Neuronal stem cell (in vitro differentiated cells): ENCODE measurements at regions not wholly inside any gene's neighbourhood (a gene's known extent, or its start where the extent isn't known, plus 50 kb on each side); places are given as distances from the start of the nearest gene placed in this dataset.

Source experiments
- DNase-seq: peaks from one replicate; pipeline ENCODE4 v3.0.0-alpha.2; 2013; ENCODE audit warnings: low spot score
- H2AFZ ChIP-seq: one replicate; pipeline ENCODE4 v1.6.1; 2013; ENCODE audit warnings: mild to moderate bottlenecking, low read length, inconsistent platforms
- H2AK5ac ChIP-seq: 2 replicates; pipeline ENCODE4 v1.6.1; 2013; ENCODE audit warnings: low read depth, mild to moderate bottlenecking, inconsistent platforms, low read length, moderate library complexity, mixed read lengths
- H2BK120ac ChIP-seq: 2 replicates; pipeline ENCODE4 v1.6.1; 2013; ENCODE audit warnings: low read depth, mild to moderate bottlenecking, inconsistent platforms, low read length, moderate library complexity, mixed read lengths
- H2BK12ac ChIP-seq: one replicate; pipeline ENCODE4 v1.6.1; 2013; ENCODE audit warnings: low read length, inconsistent platforms
- H2BK15ac ChIP-seq: 2 replicates; pipeline ENCODE4 v1.6.1; 2013; ENCODE audit warnings: mild to moderate bottlenecking, low read length, inconsistent platforms, mixed read lengths
- H2BK5ac ChIP-seq: one replicate; pipeline ENCODE4 v1.6.1; 2013; ENCODE audit warnings: inconsistent platforms, mild to moderate bottlenecking, low read length, moderate library complexity
- H3K14ac ChIP-seq: one replicate; pipeline ENCODE4 v1.6.1; 2013; ENCODE audit warnings: low read length, inconsistent platforms
- H3K18ac ChIP-seq: 2 replicates; pipeline ENCODE4 v1.6.1; 2013; ENCODE audit warnings: low read length, inconsistent platforms
- H3K23ac ChIP-seq: 2 replicates; pipeline ENCODE4 v1.6.1; 2013; ENCODE audit warnings: low read depth, mild to moderate bottlenecking, mixed read lengths, low read length, inconsistent platforms; ENCODE audit not compliant: poor library complexity
- H3K27ac ChIP-seq: replicated peaks from 3 replicates; pipeline ENCODE4 v1.5.1; 2013; ENCODE audit warnings: low read length, inconsistent platforms
- H3K27me3 ChIP-seq, 3 experiments: 2 replicates each; pipeline ENCODE4 v1.6.1; 2013; ENCODE audit warnings: low read length in 3 of 3, mild to moderate bottlenecking in 2 of 3, inconsistent platforms in 1 of 3, low read depth in 1 of 3, mixed read lengths in 1 of 3, moderate library complexity in 1 of 3; ENCODE audit not compliant: control insufficient read depth in 3 of 3, insufficient read depth in 3 of 3
- H3K36me3 ChIP-seq, 2 donors: replicated peaks in 1 of 2; 2 replicates each; pipeline ENCODE4 v1.6.1; 2013; ENCODE audit warnings: low read length in 2 of 2; ENCODE audit not compliant: control insufficient read depth in 2 of 2, insufficient read depth in 2 of 2
- H3K4ac ChIP-seq: 2 replicates; pipeline ENCODE4 v1.6.1; 2013; ENCODE audit warnings: inconsistent platforms, mild to moderate bottlenecking, low read length, moderate library complexity
- H3K4me1 ChIP-seq, 2 donors: 1 replicate in 1 of 2; 2 replicates in 1 of 2; pipeline ENCODE4 v1.6.1; 2013; ENCODE audit warnings: low read length in 2 of 2, low read depth in 1 of 2; ENCODE audit not compliant: control insufficient read depth in 2 of 2, insufficient read depth in 1 of 2
- H3K4me2 ChIP-seq: one replicate; pipeline ENCODE4 v1.6.1; 2013; ENCODE audit warnings: mild to moderate bottlenecking, low read length, inconsistent platforms; ENCODE audit not compliant: insufficient read depth, poor library complexity, severe bottlenecking
- H3K4me3 ChIP-seq, 2 donors: 2 replicates each; pipeline ENCODE4 v1.5.1; 2013; ENCODE audit warnings: low read length in 2 of 2, mild to moderate bottlenecking in 2 of 2, inconsistent platforms in 1 of 2, moderate library complexity in 1 of 2
- H3K79me1 ChIP-seq: one replicate; pipeline ENCODE4 v1.6.1; 2013; ENCODE audit warnings: low read depth, mild to moderate bottlenecking, inconsistent platforms, low read length, moderate library complexity
- H3K9ac ChIP-seq: one replicate; pipeline ENCODE4 v1.6.1; 2013; ENCODE audit warnings: mild to moderate bottlenecking, low read depth, low read length, inconsistent platforms; ENCODE audit not compliant: poor library complexity
- H3K9me3 ChIP-seq, 2 donors: replicated peaks in 1 of 2; 2 replicates each; pipeline versions ENCODE3 to v1.6.1; 2013; ENCODE audit warnings: low read length in 2 of 2, mild to moderate bottlenecking in 2 of 2, inconsistent platforms in 1 of 2, low read depth in 1 of 2, mixed read lengths in 1 of 2, moderate library complexity in 1 of 2; ENCODE audit not compliant: control insufficient read depth in 2 of 2, insufficient read depth in 1 of 2
- H4K8ac ChIP-seq: one replicate; pipeline ENCODE4 v1.6.1; 2013; ENCODE audit warnings: low read depth, mild to moderate bottlenecking, inconsistent platforms, low read length, moderate library complexity
- H4K91ac ChIP-seq: one replicate; pipeline ENCODE4 v1.6.1; 2013; ENCODE audit warnings: low read length, low read depth, mild to moderate bottlenecking, inconsistent platforms; ENCODE audit not compliant: poor library complexity
- WGBS, 2 donors: extraction: QIAGEN DNeasy Blood & Tissue Kit; methylation state at CpG; one replicate each; pipeline ENCODE4 v1.1.7; 2013; ENCODE audit warnings: missing lambda C conversion rate in 2 of 2, mixed read lengths in 1 of 2; ENCODE audit not compliant: insufficient read length in 2 of 2, insufficient replicate concordance in 1 of 2; ENCODE audit errors: extremely low coverage in 2 of 2; 5-methylcytosine and 5-hydroxymethylcytosine counted together

DNA sequence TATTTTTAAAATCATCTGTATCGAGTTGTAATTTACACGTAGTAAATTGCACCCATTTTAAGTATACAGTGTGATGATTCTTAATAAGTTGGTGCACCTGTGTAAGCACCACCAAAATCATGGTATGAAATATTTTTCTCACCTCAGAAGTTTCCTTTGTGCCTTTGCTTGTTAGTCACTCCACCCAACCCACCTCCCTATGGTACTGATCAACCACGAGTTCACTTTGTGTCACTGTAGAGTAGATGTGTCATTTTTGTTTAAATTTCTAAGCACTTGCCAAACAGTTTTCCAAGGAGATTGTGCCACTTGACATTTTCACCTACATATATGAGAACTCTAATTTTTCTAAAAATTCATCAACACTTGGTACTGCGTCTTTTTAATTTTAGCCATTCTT lies 806.5 kb downstream of the TLR4 start:
- Histone ChIP-seq H3K9me3 (no peaks in the 10 kb centered on the region), H2AK5ac (no peak overlapping the region), H3K4me3 (no peak overlapping the region), H2BK12ac (no peak overlapping the region), H3K4me1 (no peaks in the 10 kb centered on the region), H3K79me1 (no peaks in the 10 kb centered on the region), H2BK15ac (no peak overlapping the region), H4K91ac (no peak overlapping the region), H3K4me2 (no peak overlapping the region), H3K27me3 (no peaks in the 10 kb centered on the region), H2AFZ (no peak overlapping the region), H3K36me3 (no peaks in the 10 kb centered on the region), H3K27ac (no peak overlapping the region), H3K9ac (no peak overlapping the region), H2BK5ac (no peak overlapping the region), H3K14ac (no peak overlapping the region), H3K18ac (no peak overlapping the region), H4K8ac (no peak overlapping the region), H2BK120ac (no peak overlapping the region), H3K4ac (no peak overlapping the region), H3K23ac (no peak overlapping the region)
- DNase-seq: no peak
- WGBS, 2 donors: no CpG with 5 or more reads among the region's 4 CpGs

DNA sequence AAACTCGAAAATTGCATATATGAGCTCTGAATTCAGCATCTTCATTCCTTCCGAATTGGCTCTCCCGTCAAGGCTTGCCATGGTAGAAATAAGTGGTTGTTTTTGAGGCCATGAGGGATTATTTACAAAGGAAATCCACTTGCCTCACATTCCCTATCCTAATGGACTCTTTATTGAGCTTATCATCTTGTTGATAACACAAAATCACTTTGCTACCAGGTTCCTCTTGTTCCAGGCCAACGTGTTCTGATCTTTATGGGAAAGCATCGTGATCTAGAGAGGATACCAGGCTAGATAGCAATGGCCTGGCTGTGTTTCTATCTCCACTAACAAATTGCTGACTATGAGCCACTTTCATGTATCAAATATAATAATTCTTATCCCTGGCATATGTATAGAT lies 811.7 kb downstream of the TLR4 start:
- Histone ChIP-seq H2AFZ (no peak overlapping the region), H3K4me3 (no peak overlapping the region), H3K23ac (no peak overlapping the region), H2BK12ac (no peak overlapping the region), H3K9me3 (no peaks in the 10 kb centered on the region), H3K36me3 (no peaks in the 10 kb centered on the region), H3K18ac (no peak overlapping the region), H2BK120ac (no peak overlapping the region), H3K4ac (no peak overlapping the region), H3K14ac (no peak overlapping the region), H2AK5ac (no peak overlapping the region), H3K9ac (no peak overlapping the region), H3K27ac (no peak overlapping the region), H3K27me3 (no peaks in the 10 kb centered on the region), H4K91ac (no peak overlapping the region), H3K79me1 (no peaks in the 10 kb centered on the region), H2BK15ac (no peak overlapping the region), H2BK5ac (no peak overlapping the region), H4K8ac (no peak overlapping the region), H3K4me2 (no peak overlapping the region), H3K4me1 (no peaks in the 10 kb centered on the region)
- no peak for DNase-seq
- WGBS, 2 donors: no CpG with 5 or more reads among the region's 5 CpGs

DNA sequence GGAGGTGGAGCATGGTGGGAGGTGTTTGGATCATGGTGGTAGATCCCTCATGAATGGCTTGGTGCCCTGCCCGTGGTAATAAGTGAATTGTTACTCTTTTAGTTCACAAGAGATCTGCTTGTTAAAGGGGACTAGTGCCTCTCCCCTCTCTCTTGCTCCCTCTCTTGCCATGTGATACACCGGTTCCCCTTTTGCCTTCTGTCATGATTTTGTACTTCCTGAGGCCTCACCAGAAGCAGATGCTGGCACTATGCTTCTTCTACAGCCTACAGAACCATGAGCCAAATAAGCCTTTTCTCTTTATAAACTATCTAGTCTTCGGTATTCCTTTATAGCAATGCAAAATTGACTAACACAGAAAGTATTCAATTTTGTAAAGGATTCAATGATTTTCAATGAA lies 817.1 kb downstream of the TLR4 start:
- no peak overlapping the region for H3K4me2 ChIP-seq
- no CpG with 5 or more reads among the region's 3 CpGs for WGBS, 2 donors

DNA sequence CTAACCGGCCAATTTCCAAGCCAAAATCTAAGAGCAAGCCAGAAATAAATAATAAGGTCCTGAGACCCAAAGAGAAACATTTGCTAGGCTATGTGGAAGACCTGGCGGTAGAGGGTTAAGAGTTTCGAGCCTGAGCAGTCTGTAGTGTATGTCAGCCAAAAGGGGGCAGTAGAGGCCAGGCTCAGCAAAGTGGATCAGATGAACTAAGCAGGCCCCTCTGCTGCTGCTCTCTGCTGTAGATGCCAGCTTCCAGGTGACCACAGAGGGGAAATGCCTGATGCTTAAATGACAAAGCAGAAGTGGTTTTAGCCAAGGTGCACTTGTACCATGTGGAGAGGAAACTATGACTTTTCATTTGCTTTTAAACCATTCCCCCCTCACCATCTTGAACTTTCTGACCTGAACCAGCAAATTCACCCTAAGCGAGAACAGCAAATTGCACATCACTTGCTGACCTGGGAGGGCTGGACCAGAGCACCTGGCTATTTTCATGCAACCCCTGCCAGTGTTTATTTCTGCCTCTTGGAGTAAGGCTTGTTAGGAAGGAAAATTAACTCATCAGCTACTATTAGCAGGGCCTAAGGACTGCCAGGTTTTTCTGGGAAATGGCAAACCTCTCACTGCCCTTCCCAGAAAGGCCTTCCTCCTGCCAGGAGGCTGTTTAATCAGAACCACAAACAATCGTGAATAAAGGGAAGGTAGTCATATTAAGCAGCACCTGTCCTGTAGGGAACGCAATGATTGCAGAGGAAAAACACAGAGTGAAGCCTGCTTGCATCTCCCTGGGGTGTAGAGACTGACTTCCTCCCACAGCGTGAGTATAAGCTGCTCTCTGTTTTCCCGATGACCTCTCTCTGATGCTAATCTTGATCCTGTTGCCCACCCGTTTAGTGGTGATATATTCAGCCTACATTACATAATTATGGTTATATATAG lies 818.2 kb downstream of the TLR4 start:
- Histone ChIP-seq H2AFZ (no peak overlapping the region), H3K79me1 (no peaks in the 10 kb centered on the region), H3K4ac (no peak overlapping the region), H3K14ac (no peak overlapping the region), H2BK15ac (no peak overlapping the region), H3K4me3 (no peak overlapping the region), H3K23ac (no peak overlapping the region), H3K4me1 (no peaks in the 10 kb centered on the region), H2BK120ac (no peak overlapping the region), H2BK12ac (no peak overlapping the region), H3K27ac (no peak overlapping the region), H4K8ac (no peak overlapping the region), H3K18ac (no peak overlapping the region), H3K4me2 (no peak overlapping the region), H4K91ac (no peak overlapping the region), H2BK5ac (no peak overlapping the region), H3K9me3 (no peaks in the 10 kb centered on the region), H3K36me3 (no peaks in the 10 kb centered on the region), H2AK5ac (no peak overlapping the region), H3K27me3 (no peaks in the 10 kb centered on the region), H3K9ac (no peak overlapping the region)
- peak; percentile 68 for DNase-seq
- WGBS, 2 donors: no CpG with 5 or more reads among the region's 9 CpGs

More for the DNA sequence above, 817.1 kb downstream of the TLR4 start:
- H3K23ac ChIP-seq: no peak overlapping the region
- no peak overlapping the region for H2BK12ac ChIP-seq
- H4K8ac ChIP-seq: no peak overlapping the region
- no peak overlapping the region for H2BK120ac ChIP-seq
- DNase-seq: no peak
- no peak overlapping the region for H3K27ac ChIP-seq
- H3K4me3 ChIP-seq: no peak overlapping the region
- H2AK5ac ChIP-seq: no peak overlapping the region
- H4K91ac ChIP-seq: no peak overlapping the region
- H3K4me1 ChIP-seq: no peaks in the 10 kb centered on the region
- no peak overlapping the region for H2BK15ac ChIP-seq
- no peak overlapping the region for H2AFZ ChIP-seq
- no peak overlapping the region for H3K4ac ChIP-seq
- no peaks in the 10 kb centered on the region for H3K36me3 ChIP-seq
- no peak overlapping the region for H3K14ac ChIP-seq
- H2BK5ac ChIP-seq: no peak overlapping the region
- no peaks in the 10 kb centered on the region for H3K79me1 ChIP-seq
- no peak overlapping the region for H3K9ac ChIP-seq
- H3K9me3 ChIP-seq: no peaks in the 10 kb centered on the region
- no peak overlapping the region for H3K18ac ChIP-seq
- H3K27me3 ChIP-seq: no peaks in the 10 kb centered on the region
